Panc1 (cell line): ENCODE measurements at regions not wholly inside any gene's neighbourhood (a gene's known extent, or its start where the extent isn't known, plus 50 kb on each side); places are given as distances from the start of the nearest gene placed in this dataset.

Source experiments
- POLR2AphosphoS5 ChIP-seq: IDR thresholded peaks from 2 replicates; pipeline ENCODE4 v1.6.1; 2012; ENCODE audit warnings: mild to moderate bottlenecking, low read depth, low read length, moderate library complexity
- REST ChIP-seq, 2 experiments: IDR thresholded peaks; 2 replicates each; pipeline ENCODE4 v1.6.1; 2011 to 2012; ENCODE audit warnings: low read depth in 2 of 2, control low read depth in 1 of 2, low read length in 1 of 2, mild to moderate bottlenecking in 1 of 2, moderate library complexity in 1 of 2; ENCODE audit not compliant: insufficient read depth in 1 of 2
- SIN3A ChIP-seq: IDR thresholded peaks from 2 replicates; pipeline ENCODE4 v1.6.1; 2012; ENCODE audit warnings: low read depth, mild to moderate bottlenecking, low read length, moderate library complexity, borderline replicate concordance; ENCODE audit not compliant: insufficient read depth
- TCF7L2 ChIP-seq: IDR thresholded peaks from 2 replicates; pipeline ENCODE4 v1.6.1; 2011; ENCODE audit warnings: mild to moderate bottlenecking, low read depth, low read length, inconsistent platforms
- TF ChIP-seq, protein P1 (sequence below): fragments of 450-650 bp; IDR thresholded peaks from 2 replicates; pipeline ENCODE4 v1.5.1; 2017; ENCODE audit warnings: mild to moderate bottlenecking

DNA sequence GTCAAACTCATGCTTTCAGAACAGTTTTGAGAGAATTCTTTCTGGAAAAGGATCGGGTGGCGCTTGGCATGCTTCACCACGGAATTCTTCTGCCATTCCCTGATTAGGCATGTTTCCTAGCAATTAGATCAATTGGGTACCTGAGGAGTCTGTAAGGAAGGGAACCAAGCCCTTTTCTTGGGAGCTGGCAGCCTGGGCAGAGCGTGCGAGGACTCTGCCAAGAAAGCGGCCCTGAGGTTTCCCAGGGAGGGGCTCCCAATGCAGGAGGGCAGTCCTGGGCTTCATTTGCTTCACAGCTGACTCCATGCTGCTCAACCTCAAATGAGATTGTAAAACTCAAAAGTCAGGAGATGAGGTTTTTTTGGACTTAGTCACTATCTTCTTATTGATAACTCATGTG is 60.3 kb downstream of the MYCN start:
- TF ChIP-seq, protein P1, sequence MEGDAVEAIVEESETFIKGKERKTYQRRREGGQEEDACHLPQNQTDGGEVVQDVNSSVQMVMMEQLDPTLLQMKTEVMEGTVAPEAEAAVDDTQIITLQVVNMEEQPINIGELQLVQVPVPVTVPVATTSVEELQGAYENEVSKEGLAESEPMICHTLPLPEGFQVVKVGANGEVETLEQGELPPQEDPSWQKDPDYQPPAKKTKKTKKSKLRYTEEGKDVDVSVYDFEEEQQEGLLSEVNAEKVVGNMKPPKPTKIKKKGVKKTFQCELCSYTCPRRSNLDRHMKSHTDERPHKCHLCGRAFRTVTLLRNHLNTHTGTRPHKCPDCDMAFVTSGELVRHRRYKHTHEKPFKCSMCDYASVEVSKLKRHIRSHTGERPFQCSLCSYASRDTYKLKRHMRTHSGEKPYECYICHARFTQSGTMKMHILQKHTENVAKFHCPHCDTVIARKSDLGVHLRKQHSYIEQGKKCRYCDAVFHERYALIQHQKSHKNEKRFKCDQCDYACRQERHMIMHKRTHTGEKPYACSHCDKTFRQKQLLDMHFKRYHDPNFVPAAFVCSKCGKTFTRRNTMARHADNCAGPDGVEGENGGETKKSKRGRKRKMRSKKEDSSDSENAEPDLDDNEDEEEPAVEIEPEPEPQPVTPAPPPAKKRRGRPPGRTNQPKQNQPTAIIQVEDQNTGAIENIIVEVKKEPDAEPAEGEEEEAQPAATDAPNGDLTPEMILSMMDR, result no peak
- no peak for TF ChIP-seq TCF7L2
- TF ChIP-seq POLR2AphosphoS5, result no peak
- no peak for TF ChIP-seq REST (IDR thresholded peaks at IDR 0.05; ENCODE audit: insufficient read depth in 1 of 2, low read depth in 2 of 2, low read length in 1 of 2)
- TF ChIP-seq SIN3A, result no peak
